MM.1S (cell line): ENCODE measurements at regions not wholly inside any gene's neighbourhood (a gene's known extent, or its start where the extent isn't known, plus 50 kb on each side); places are given as distances from the start of the nearest gene placed in this dataset.

ENCODE experiments used
- CTCF ChIP-seq: fragments of 300-600 bp; sonication (generic); IDR thresholded peaks from 2 replicates; pipeline ENCODE4 v1.5.1; 2016; ENCODE audit warnings: antibody characterized with exemption, low read length, mixed read lengths
- EZH2 ChIP-seq: fragments of 300-600 bp; sonication (generic); optimal IDR thresholded peaks from 2 replicates; pipeline ENCODE3; 2017; ENCODE audit warnings: low read depth, mild to moderate bottlenecking, antibody characterized with exemption, low read length, mixed read lengths
- EZH2phosphoT487 ChIP-seq: fragments of 300-600 bp; sonication (generic); IDR thresholded peaks from 2 replicates; pipeline ENCODE4 v1.6.1; 2018; ENCODE audit warnings: antibody characterized with exemption, low read length

DNA sequence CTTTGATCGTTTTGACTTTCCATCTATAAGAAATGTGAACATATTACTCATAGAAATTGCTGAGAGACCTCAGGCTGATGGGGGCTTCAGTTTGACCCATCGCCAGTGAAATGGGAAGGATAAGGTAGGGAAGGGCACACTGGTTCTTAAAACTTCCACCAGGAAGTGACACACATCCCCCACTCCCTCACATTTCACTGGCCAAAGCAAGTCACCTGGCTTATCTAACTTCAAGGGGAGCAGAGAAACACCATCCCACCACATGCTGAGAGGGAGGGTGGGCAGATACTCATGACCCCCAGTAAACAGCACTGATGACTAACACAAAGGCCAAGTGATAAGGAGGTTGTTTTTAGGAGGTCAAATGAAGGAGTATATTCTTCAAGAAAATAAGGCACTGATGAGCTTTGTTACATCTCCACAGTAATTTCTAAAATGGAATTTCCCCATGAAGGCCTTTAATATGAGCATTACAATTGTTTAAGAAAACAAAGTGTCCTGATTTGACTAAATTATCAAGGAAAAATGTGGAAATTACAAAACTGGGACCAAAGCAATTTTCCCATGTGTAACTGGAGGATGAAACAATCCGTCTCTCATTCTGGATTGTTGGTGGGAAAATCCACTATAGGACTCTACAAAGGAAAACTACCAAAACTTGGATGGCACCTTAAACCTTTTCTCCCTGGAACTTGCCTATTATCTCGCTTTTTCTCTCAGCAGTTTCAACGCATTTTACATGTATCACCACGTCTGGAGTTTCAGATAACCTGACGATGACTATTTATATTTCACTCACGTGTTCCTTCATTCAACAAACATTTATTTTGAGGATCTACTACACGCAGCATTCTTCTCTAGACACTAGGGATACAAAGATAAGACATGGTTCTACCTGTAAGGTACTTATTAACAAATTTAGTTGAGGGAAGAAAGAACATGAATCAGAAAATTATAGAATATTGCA lies 91.8 kb upstream of the EEA1 start:
- no peak for TF ChIP-seq CTCF
- no peak for TF ChIP-seq EZH2phosphoT487
- TF ChIP-seq EZH2: no peak
